Panc1 (cell line): ENCODE measurements at regions not wholly inside any gene's neighbourhood (a gene's known extent, or its start where the extent isn't known, plus 50 kb on each side); places are given as distances from the start of the nearest gene placed in this dataset.

ENCODE experiments used
- ATAC-seq: fragments of 200-7000 bp; cut with Tn5 transposase; 2 replicates; pipeline ENCODE4 v1.9.1; 2020; ENCODE audit warnings: mild to moderate bottlenecking, moderate library complexity
- BruUV-seq: library from RNA; stranded (reverse); fragments of 400-500 nt; replicated peaks from 2 replicates; lab custom pipeline; 2021; lab: Mats Ljungman, UMichigan
- CTCF ChIA-PET: fragments of 300-600 bp; sonication (Branson Sonifier 250); formaldehyde crosslinking; loops from one replicate; lab custom pipeline; 2022; ENCODE audit warnings: antibody characterized with exemption; lab: Charles Lee
- POLR2A ChIA-PET: fragments of 300-600 bp; sonication (Branson Sonifier 250); formaldehyde crosslinking; loops from one replicate; lab custom pipeline; 2022; ENCODE audit warnings: antibody characterized with exemption; lab: Charles Lee
- DNase-seq: peaks from one replicate; pipeline ENCODE4 v3.0.0-alpha.2; 2010; ENCODE audit warnings: low read depth, low spot score
- H3K27ac ChIP-seq: 2 replicates; pipeline ENCODE4 v1.5.1; 2011; ENCODE audit warnings: mild to moderate bottlenecking, low read length, inconsistent platforms
- H3K27me3 ChIP-seq: fragments of 200-500 bp; sonication (Bioruptor generic); 2 replicates; pipeline ENCODE4 v1.6.0; 2014; ENCODE audit warnings: low read length, inconsistent platforms; ENCODE audit not compliant: control insufficient read depth, insufficient read depth
- H3K36me3 ChIP-seq: fragments of 200-500 bp; sonication (Bioruptor generic); 2 replicates; pipeline ENCODE4 v1.5.1; 2014; ENCODE audit warnings: inconsistent platforms, mild to moderate bottlenecking, low read length, moderate library complexity; ENCODE audit not compliant: control insufficient read depth, insufficient read depth
- H3K4me1 ChIP-seq: 2 replicates; pipeline ENCODE4 v1.5.1; 2011; ENCODE audit warnings: inconsistent platforms, mild to moderate bottlenecking, low read length, moderate library complexity; ENCODE audit not compliant: control insufficient read depth, insufficient read depth
- H3K4me3 ChIP-seq, 2 experiments: 2 replicates each; pipeline ENCODE4 v1.5.1; 2011 to 2012; ENCODE audit warnings: low read depth in 2 of 2, low read length in 2 of 2, mild to moderate bottlenecking in 2 of 2, inconsistent platforms in 1 of 2, moderate library complexity in 1 of 2
- H3K9me3 ChIP-seq: fragments of 200-500 bp; sonication (Bioruptor generic); 2 replicates; pipeline ENCODE4 v1.5.1; 2014; ENCODE audit warnings: low read depth, mild to moderate bottlenecking, inconsistent platforms, low read length, moderate library complexity; ENCODE audit not compliant: control insufficient read depth, insufficient read depth
- CTCF ChIP-seq: fragments of 450-650 bp; IDR thresholded peaks from 2 replicates; pipeline ENCODE4 v1.5.1; 2017; ENCODE audit warnings: mild to moderate bottlenecking
- POLR2AphosphoS5 ChIP-seq: IDR thresholded peaks from 2 replicates; pipeline ENCODE4 v1.6.1; 2012; ENCODE audit warnings: mild to moderate bottlenecking, low read depth, low read length, moderate library complexity
- SIN3A ChIP-seq: IDR thresholded peaks from 2 replicates; pipeline ENCODE4 v1.6.1; 2012; ENCODE audit warnings: low read depth, mild to moderate bottlenecking, low read length, moderate library complexity, borderline replicate concordance; ENCODE audit not compliant: insufficient read depth
- TCF7L2 ChIP-seq: IDR thresholded peaks from 2 replicates; pipeline ENCODE4 v1.6.1; 2011; ENCODE audit warnings: mild to moderate bottlenecking, low read depth, low read length, inconsistent platforms
- in situ Hi-C: cut with HindIII; loops from 2 replicates; pipeline ENCODE4 v1.10.0; 2016; ENCODE audit warnings: low sequenced_read_pairs, low pct_unique_long_range_greater_than_20kb
- intact Hi-C: fragments of 100-400 bp; cut with micrococcal nuclease; formaldehyde crosslinking; loops from one replicate; pipeline ENCODE4 v1.10.0; 2022; ENCODE audit not compliant: unreplicated experiment
- TF ChIP-seq, protein P1 (sequence below), 2 experiments: IDR thresholded peaks; 2 replicates each; pipeline ENCODE4 v1.6.1; 2011 to 2012; ENCODE audit warnings: low read depth in 2 of 2, control low read depth in 1 of 2, low read length in 1 of 2, mild to moderate bottlenecking in 1 of 2, moderate library complexity in 1 of 2; ENCODE audit not compliant: insufficient read depth in 1 of 2

DNA sequence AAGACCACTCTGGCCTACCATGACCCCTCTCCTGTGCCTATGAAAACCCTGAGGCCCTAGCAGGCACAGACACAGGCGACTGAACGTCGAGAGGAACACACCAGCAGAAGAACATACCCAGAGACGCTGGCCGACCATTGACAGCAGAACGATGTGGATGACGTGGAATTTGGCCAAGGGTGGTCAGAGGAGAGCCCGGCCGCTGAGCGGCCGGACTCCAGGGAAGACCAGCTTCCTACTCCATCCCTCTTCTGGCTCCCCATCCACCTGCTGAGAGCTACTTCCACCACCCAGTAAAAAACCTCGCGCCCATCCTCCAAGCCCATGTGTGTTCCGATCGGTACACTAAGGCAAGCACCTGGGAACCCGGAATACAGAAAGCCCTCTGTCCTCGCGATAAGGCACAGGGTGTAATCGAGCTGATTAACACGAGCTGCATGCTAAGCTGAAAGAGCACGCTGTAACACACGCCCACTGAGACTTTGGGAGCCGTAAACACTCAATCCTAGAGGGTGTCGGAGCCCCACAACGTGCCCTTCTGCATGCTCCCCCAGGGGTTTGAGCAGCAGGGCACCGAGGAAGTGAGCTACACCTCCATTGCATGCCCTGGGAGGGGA is 150.3 kb downstream of the CENPF start:
- in situ Hi-C loops: no loop called here
- BruUV-seq: no TSS peak
- H3K27ac ChIP-seq: no peak overlapping the region

DNA sequence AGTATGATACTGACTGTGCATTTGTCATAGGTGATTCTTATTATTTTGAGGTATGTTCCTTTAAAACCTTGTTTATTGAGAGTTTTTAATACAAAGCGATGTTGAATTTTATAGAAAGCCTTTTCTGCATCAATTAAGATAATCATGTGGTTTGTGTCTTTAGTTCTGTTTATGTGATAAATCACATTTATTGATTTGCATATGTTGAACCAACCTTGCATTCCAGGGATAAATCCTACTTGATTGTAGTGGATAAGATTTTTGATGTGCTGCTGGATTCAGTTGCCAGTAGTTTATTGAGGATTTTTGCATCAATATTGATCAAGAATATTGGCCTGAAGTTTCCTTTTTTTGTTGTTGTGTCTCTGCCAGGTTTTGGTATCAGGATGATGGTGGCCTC is 158.0 kb downstream of the CENPF start:
- no peak for TF ChIP-seq POLR2AphosphoS5
- no peak for TF ChIP-seq SIN3A
- H3K9me3 ChIP-seq: no peaks in the 10 kb centered on the region
- no peaks in the 10 kb centered on the region for H3K27me3 ChIP-seq
- no peaks in the 10 kb centered on the region for H3K4me1 ChIP-seq
- ChIA-PET CTCF (no interaction called here), POLR2A (no interaction called here)
- no peaks in the 10 kb centered on the region for H3K36me3 ChIP-seq
- no peak for ATAC-seq
- no peak for DNase-seq
- BruUV-seq: no TSS peak
- H3K4me3 ChIP-seq: no peak overlapping the region
- H3K27ac ChIP-seq: no peak overlapping the region
- intact Hi-C loops: no loop called here
- in situ Hi-C loops: no loop called here

More for the DNA sequence above, 150.3 kb downstream of the CENPF start:
- no peak for DNase-seq
- ATAC-seq: no peak
- intact Hi-C loops: no loop called here
- Histone ChIP-seq H3K36me3 (no peaks in the 10 kb centered on the region), H3K27me3 (no peaks in the 10 kb centered on the region), H3K4me3 (no peak overlapping the region), H3K9me3 (no peaks in the 10 kb centered on the region), H3K4me1 (no peaks in the 10 kb centered on the region)
- CTCF ChIA-PET: no interaction called here
- POLR2A ChIA-PET: no interaction called here
- TF ChIP-seq TCF7L2 (no peak), SIN3A (no peak), POLR2AphosphoS5 (no peak), CTCF (no peak)
- TF ChIP-seq, protein P1, sequence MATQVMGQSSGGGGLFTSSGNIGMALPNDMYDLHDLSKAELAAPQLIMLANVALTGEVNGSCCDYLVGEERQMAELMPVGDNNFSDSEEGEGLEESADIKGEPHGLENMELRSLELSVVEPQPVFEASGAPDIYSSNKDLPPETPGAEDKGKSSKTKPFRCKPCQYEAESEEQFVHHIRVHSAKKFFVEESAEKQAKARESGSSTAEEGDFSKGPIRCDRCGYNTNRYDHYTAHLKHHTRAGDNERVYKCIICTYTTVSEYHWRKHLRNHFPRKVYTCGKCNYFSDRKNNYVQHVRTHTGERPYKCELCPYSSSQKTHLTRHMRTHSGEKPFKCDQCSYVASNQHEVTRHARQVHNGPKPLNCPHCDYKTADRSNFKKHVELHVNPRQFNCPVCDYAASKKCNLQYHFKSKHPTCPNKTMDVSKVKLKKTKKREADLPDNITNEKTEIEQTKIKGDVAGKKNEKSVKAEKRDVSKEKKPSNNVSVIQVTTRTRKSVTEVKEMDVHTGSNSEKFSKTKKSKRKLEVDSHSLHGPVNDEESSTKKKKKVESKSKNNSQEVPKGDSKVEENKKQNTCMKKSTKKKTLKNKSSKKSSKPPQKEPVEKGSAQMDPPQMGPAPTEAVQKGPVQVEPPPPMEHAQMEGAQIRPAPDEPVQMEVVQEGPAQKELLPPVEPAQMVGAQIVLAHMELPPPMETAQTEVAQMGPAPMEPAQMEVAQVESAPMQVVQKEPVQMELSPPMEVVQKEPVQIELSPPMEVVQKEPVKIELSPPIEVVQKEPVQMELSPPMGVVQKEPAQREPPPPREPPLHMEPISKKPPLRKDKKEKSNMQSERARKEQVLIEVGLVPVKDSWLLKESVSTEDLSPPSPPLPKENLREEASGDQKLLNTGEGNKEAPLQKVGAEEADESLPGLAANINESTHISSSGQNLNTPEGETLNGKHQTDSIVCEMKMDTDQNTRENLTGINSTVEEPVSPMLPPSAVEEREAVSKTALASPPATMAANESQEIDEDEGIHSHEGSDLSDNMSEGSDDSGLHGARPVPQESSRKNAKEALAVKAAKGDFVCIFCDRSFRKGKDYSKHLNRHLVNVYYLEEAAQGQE (IDR thresholded peaks at IDR 0.05; ENCODE audit: insufficient read depth in 1 of 2, low read depth in 2 of 2, low read length in 1 of 2): no peak

- intact Hi-C loops: no loop called here
- CTCF ChIA-PET: no interaction called here
These were observed 159.9 kb downstream of the CENPF start for GRCh38 chr1:214762902-214763301.

More at GRCh38 chr1:214762902-214763301, 159.9 kb downstream of the CENPF start:
- no peak for TF ChIP-seq CTCF
- TF ChIP-seq POLR2AphosphoS5: no peak
- TF ChIP-seq SIN3A: no peak
- TF ChIP-seq, protein P1 (IDR thresholded peaks at IDR 0.05; ENCODE audit: insufficient read depth in 1 of 2, low read depth in 2 of 2, low read length in 1 of 2): no peak
- no peak for TF ChIP-seq TCF7L2
- no peak overlapping the region for H3K27ac ChIP-seq
- no TSS peak for BruUV-seq
- POLR2A ChIA-PET: no interaction called here
- in situ Hi-C loops: no loop called here
- H3K36me3 ChIP-seq: no peaks in the 10 kb centered on the region
- H3K4me1 ChIP-seq: no peaks in the 10 kb centered on the region
- H3K9me3 ChIP-seq: no peaks in the 10 kb centered on the region
- no peak for DNase-seq
- ATAC-seq: no peak
- no peaks in the 10 kb centered on the region for H3K27me3 ChIP-seq
- no peak overlapping the region for H3K4me3 ChIP-seq
